ENCODE measurements at regions not wholly inside any gene's neighbourhood (a gene's known extent, or its start where the extent isn't known, plus 50 kb on each side); places are given as distances from the start of the nearest gene placed in this dataset.

DNA sequence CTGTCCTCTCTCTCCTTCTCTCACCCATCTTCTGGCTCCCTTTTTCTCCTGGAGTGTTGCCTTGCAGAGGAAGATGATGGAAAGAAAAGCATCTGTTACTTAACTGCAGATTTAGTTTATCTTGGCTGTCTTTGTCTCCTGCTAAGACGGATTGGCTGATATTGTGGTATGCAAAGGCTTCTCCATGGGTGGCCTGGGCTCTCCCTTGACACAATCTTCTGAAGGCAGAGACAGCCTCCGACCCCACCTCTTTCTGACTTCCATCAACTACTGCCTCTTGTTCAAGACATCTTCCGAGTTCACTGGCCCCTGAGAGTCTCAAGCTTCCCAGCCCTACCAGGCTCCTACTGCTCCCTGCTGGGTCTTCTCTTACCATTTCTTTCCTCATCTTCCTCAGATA, 403.7 kb downstream of the LRRC70 start:
- Histone ChIP-seq H3K4me3 (no peak overlapping the region), H3K36me3 (ENCODE audit: insufficient read depth in 1 of 2, low read depth in 1 of 2) (no peaks in the 10 kb centered on the region), H3K27me3 (ENCODE audit: insufficient read depth in 3 of 3, low read length in 2 of 3) (no peaks in the 10 kb centered on the region), H3K4me1 (no peaks in the 10 kb centered on the region), H3K27ac (no peak overlapping the region), H3K9me3 (peaks cover 9% of the 10 kb centered on the region)
- 48 to 66% (median 55%) methylated on average over 3 of the region's 3 CpGs for WGBS, 3 donors
- ATAC-seq (no peak), DNase-seq (no peak)
- no peak for TF ChIP-seq CTCF (IDR thresholded peaks at IDR 0.05)
- intact Hi-C loops (cut with DNase I) = no loop called here

GRCh38 chr5:62980884-62981283, 402.3 kb downstream of the LRRC70 start:
- no peaks in the 10 kb centered on the region for H3K27me3 ChIP-seq (ENCODE audit: insufficient read depth in 3 of 3, low read length in 2 of 3)
- peaks cover 6% of the 10 kb centered on the region for H3K9me3 ChIP-seq
- no peaks in the 10 kb centered on the region for H3K4me1 ChIP-seq
- 81 to 84% (median 83%) methylated on average over 1 of the region's 1 CpG for whole genome bisulfite sequencing, 3 donors
- no peak overlapping the region for H3K27ac ChIP-seq
- ATAC-seq = no peak
- intact Hi-C loops (cut with DNase I) = no loop called here
- no peaks in the 10 kb centered on the region for H3K36me3 ChIP-seq (ENCODE audit: insufficient read depth in 1 of 2, low read depth in 1 of 2)
- H3K4me3 ChIP-seq = no peak overlapping the region
- TF ChIP-seq CTCF (IDR thresholded peaks at IDR 0.05) = no peak
- no peak for DNase-seq

DNA sequence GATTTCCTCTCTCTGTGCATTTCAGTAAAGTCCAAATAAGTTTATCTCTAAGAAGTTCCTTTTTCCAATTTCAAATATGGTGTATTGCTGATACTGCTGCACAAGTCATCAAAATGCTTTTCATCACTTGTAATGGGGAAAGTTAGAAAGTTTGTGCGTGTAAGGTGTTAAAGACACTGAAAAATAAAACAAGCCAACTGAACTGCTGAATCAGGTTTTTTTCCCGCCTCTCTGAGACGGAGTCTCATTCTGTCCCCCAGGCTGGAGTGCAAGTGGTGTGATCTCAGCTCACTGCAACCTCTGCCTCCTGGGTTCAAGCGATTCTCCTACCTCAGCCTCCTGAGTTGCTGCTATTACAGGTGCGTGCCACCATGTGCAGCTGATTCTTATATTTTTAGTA, 400.9 kb downstream of the LRRC70 start:
- no peak for DNase-seq
- Histone ChIP-seq H3K27ac (no peak overlapping the region), H3K4me1 (no peaks in the 10 kb centered on the region), H3K36me3 (ENCODE audit: insufficient read depth in 1 of 2, low read depth in 1 of 2) (no peaks in the 10 kb centered on the region), H3K27me3 (ENCODE audit: insufficient read depth in 3 of 3, low read length in 2 of 3) (no peaks in the 10 kb centered on the region), H3K9me3 (no peaks in the 10 kb centered on the region), H3K4me3 (no peak overlapping the region)
- WGBS, 3 donors = 76 to 90% (median 85%) methylated on average over 5 of the region's 5 CpGs
- intact Hi-C loops (cut with DNase I) = no loop called here
- no peak for ATAC-seq
- no peak for TF ChIP-seq CTCF (IDR thresholded peaks at IDR 0.05)

GRCh38 chr5:62977661-62978060, 399.0 kb downstream of the LRRC70 start:
- DNase-seq = no peak
- no peak for ATAC-seq
- Histone ChIP-seq H3K9me3 (no peaks in the 10 kb centered on the region), H3K4me1 (no peaks in the 10 kb centered on the region), H3K27me3 (ENCODE audit: insufficient read depth in 3 of 3, low read length in 2 of 3) (no peaks in the 10 kb centered on the region), H3K27ac (no peak overlapping the region), H3K4me3 (no peak overlapping the region), H3K36me3 (ENCODE audit: insufficient read depth in 1 of 2, low read depth in 1 of 2) (no peaks in the 10 kb centered on the region)
- WGBS, 3 donors = 56 to 57% (median 56%) methylated on average over 4 of the region's 4 CpGs
- intact Hi-C loops (cut with DNase I) = no loop called here
- TF ChIP-seq CTCF (IDR thresholded peaks at IDR 0.05) = no peak

GRCh38 chr5:62974623-62975022, 396.0 kb downstream of the LRRC70 start:
- intact Hi-C loops (cut with DNase I) = no loop called here
- no peaks in the 10 kb centered on the region for H3K4me1 ChIP-seq
- no peak overlapping the region for H3K4me3 ChIP-seq
- TF ChIP-seq CTCF (IDR thresholded peaks at IDR 0.05) = no peak
- H3K36me3 ChIP-seq (ENCODE audit: insufficient read depth in 1 of 2, low read depth in 1 of 2) = no peaks in the 10 kb centered on the region
- WGBS, 3 donors = 32 to 45% (median 37%) methylated on average over 3 of the region's 3 CpGs
- H3K27me3 ChIP-seq (ENCODE audit: insufficient read depth in 3 of 3, low read length in 2 of 3) = no peaks in the 10 kb centered on the region
- ATAC-seq = no peak
- DNase-seq = no peak
- H3K9me3 ChIP-seq = no peaks in the 10 kb centered on the region
- H3K27ac ChIP-seq = no peak overlapping the region
